ENCODE measurements at regions not wholly inside any gene's neighbourhood (a gene's known extent, or its start where the extent isn't known, plus 50 kb on each side); places are given as distances from the start of the nearest gene placed in this dataset.

DNA sequence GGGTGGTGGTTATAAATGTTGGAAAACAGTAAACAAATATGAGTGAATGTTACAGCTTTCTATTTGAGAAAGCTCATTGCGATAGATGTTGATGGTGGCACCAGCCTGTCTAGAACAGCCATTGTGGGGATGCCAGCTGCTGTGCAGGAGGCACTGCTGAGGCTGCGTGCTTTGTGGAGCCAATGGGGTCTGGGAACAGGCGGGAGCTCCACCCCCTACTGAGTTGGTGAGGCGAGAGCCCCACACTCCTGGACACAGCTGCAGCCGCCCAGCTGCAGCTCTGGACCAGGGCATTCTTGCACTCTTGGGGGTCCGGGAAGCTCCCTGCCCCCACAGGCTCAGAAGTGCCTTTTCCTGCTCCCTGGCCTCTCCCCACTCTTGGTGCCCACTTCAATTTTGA lies 1147.1 kb upstream of the LRRTM3 start:
- no peak for DNase-seq (ENCODE audit: low read depth)

DNA sequence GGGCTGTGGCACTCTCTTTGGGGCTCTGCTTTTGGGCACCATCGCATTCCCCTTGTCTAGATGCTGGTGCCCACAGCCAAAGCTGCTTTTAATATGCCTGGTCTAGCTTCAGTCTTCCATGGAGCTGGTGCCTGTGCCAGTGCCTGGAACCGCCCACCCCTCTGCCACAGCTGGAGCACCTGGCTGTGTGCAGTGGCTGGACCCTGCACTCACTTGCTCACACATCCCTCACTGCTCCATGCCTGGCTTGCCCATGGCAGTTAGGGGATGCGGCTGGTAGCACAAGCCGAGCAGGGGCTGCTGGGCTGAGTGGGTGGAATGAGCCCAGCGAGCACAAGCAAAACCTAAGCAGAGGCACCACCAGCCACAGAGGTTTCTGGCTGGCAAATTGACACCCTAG lies 1145.9 kb upstream of the LRRTM3 start:
- no peak for DNase-seq (ENCODE audit: low read depth)

DNA sequence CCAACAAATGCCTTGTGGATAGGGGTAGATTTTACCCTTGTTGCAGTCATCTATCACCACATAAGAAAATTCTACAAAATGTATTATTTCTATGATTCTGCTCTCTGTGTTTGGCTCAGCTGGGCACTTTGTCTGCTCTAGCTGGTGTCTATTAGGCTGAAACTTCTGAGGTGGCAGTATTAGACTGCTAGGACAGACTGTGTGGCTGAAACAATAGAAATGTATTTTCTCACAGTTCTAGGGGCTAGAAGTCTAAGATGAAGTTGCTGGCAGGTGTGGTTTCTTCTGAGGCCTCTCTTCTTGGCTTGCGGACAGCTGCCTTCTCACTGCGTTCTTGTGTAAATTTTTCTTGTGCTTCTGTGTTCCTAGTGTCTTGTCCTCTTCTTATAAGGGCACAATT lies 1139.6 kb upstream of the LRRTM3 start:
- DNase-seq (ENCODE audit: low read depth), result no peak

DNA sequence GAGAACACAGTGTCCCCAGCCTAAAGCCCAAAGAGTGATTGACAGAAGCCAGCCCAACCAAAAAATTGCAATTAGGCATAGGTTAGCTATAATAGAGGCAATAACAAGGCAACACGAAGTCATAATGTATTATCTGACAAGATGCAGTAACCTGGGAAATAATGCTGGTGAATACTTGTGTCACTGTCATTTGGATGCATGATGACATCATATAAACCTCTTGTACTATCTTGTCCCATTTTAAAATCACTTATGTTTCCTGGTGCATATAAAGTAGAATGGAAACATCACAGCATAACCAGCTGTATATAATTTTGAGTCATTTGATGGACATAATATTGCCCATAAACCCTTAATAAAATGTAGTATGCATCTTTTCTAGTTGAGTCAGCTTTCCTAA lies 1138.3 kb upstream of the LRRTM3 start:
- no peak for DNase-seq (ENCODE audit: low read depth)

DNA sequence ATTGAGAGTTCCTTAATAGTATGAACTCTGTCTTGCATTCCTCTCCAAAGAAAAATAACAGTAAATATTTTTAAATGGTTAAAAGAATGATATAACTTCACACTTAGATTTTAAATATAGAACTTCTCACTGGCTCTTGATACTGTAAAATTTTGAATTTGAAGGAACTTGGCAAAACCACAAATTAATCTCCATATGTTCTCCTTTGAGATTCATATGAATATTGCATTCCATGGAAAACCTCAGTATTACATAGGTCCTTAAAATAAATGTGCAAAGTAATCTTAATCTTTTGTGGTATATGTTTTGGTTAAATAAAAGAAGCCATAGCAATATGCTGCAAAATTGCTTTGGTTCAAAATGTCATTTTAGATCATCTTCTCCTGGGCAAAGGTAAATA lies 1137.6 kb upstream of the LRRTM3 start:
- no peak for DNase-seq (ENCODE audit: low read depth)

DNA sequence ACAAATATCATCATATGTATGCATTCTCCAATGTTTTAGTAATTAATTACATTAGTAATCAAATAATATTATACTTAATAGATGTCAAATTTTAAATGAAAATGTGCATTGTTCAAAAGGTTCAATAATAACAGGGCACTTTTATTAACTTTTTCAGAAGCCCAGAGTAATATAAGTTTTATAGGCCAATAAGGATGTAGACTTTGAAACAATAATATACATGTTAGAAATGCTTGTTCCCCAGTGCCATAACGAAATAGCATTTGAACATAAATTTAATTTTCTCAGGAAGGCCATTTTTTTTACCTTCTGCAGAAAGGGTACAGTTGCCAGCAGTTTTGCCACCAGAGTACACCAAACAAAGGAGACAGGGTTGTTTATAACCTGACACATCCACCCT lies 1133.9 kb upstream of the LRRTM3 start:
- DNase-seq (ENCODE audit: low read depth), result no peak

DNA sequence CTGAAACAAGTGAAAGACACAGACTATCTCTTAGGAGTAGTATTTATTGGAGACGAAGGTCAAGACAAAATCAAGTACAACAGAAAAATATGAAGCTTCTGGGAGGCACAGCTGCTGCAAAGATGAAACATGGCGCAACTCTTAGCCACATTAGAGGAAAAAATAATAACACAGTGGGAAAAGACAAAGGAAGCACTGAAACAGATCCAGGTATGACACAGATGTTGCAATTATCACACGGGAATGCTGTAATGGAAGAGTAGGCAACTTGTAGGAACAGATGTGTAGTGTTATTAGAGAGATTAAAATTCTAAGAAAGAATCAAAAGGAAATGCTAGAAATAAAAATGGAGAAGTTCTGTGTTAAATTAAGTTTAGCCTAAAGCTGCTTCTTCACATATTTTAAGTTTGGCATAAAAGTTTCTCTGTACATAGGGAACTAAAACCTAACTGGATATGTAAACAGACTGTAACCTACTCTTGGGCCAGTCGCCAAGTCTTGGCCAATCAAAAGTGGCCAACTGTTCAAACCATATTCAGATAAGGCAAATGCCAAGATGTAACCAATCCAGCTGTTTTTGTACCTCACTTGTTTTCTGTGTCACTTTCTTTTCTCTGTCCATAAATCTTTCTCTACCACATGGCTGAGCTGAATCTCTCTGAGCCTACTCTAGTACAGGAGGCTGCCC lies 1132.0 kb upstream of the LRRTM3 start:
- DNase-seq (ENCODE audit: low read depth), result peak; percentile 16

DNA sequence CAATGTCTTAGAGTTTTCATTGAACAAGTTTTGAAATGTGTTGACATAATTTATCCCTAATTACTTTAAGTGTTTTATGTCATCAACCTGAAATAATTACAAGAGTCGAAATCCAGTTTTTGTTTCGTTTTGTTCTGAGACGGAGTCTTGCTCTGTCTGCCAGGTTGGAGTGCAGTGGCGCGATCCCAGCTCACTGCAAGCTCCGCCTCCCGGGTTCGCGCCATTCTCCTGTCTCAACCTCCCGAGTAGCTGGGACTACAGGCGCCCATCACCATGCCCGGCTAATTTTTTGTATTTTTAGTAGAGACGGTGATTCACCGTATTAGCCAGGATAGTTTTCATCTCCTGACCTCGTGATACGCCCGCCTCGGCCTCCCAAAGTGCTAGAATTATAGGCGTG lies 1131.0 kb upstream of the LRRTM3 start:
- peak; percentile 46 for DNase-seq (ENCODE audit: low read depth)

DNA sequence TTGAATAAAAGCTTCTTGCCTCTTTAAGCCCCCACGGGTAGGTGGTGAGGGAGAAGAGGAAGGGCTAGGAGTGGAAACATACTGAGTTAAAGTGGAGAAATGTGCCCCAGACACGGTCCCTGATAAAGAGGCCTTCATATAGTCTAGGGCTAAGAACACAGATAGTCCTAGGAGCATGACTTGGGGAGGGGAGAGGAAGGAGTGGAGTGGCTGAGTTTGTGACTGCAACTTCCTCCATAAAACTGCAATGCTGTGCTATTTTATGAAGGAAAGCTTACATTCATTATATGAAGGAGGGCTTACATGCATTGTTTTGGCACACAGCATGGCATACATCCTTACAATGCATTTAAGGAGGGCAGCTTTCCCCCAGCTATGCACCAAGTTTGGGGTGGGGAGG lies 1129.4 kb upstream of the LRRTM3 start:
- no peak for DNase-seq (ENCODE audit: low read depth)

DNA sequence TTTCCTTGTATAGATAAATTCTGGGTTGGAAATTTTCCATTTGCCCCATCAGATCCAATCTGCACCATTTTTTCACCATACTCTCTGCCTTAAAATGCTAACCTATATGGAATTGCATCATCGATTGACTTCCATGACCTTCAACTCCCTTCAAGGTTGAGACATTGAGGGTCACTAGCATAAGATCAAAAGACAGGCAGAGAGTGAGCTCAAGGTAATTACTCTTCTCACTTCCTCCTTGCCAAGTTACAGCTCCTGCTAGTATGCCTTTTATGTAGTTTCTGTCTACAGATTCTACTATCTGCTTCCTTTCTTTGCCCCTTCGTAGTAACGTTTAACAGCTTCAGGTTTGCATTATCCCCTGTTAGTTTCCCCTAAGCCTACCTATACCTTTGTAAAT lies 1127.7 kb upstream of the LRRTM3 start:
- DNase-seq (ENCODE audit: low read depth), result no peak

DNA sequence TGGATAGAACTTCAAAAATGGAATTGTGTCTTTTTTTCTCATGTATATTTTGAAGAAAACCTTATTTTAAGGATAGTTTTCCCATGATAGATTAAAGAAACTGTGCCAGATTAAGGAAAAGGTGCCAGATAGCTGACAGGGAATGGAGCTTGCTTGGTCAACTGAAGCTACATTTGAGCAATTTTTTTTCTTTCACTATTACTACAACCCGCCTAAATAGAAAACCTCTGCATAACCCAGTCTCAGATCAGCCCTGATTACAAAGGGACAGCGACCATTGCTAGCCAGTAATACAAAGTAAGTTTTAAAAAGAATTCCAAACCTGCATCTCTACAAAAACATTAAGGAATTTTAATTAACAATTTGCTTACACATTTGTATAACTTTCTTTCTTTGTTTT lies 1123.4 kb upstream of the LRRTM3 start:
- no peak for DNase-seq (ENCODE audit: low read depth)

DNA sequence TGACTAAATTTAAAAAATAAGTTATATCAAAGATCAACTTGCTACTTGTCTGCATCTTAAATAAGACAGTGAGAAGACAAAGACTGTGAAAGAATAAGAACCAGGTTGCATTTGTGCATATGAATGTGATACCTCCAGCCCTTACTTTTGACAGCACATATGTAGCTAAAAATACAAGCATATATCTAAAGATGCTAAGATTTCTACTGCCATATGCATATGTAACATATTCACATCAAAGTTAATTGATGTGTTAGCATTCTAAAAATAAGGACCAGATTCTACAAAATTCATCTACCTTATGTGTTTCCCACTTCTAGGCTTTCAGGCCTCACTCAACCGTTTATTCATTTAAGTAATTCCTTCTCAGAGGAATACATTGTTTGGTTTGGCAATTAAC lies 1120.3 kb upstream of the LRRTM3 start:
- DNase-seq (ENCODE audit: low read depth), result no peak

DNA sequence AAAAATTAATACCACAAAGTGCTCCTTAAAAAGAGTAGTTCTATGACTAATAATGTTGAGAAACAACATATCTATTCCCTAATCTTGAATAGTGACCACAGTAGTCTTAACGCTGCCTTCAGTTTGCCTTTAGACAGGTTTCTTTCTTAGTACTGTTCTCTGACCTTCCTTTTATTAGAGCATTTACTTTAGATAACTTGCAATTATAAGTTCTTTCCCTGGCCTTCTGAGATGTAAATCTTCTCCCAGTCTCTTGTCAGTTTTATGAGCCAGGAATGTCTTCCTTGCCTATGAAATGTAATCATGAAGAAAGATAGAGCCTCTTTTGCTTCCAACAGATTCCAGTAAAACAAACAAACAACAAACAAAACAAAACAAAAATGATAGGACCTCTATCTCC lies 1119.8 kb upstream of the LRRTM3 start:
- no peak for DNase-seq (ENCODE audit: low read depth)

DNA sequence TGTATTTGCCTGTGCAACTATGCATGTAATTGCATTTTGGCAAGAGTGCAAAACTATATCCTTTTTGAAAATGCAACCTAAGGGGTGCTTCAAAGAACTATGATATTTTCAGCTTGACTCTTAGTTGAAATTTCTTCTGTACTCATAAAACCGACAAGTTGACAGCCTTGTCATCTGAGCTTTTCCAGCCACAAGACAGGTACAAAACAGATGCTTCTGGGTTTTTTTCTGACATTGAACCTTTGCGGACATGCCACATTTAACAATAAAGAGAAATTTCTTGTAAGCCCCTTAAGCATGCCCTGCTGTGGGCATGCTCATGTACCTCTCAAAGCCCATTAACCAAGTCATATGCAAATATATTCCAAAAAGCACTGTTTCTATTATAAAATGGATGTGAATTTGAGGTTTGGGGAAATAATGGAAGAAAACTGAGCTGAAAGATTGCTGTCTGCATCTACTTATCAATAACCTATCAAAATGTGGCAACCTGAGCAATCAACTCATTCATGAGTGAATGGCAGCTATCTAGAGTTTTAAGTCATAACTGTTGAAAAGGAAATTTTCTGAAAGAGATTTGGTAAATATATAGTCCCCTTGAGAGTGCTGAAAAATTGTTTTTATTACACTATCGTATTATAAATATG lies 1117.0 kb upstream of the LRRTM3 start:
- no peak for DNase-seq (ENCODE audit: low read depth)

DNA sequence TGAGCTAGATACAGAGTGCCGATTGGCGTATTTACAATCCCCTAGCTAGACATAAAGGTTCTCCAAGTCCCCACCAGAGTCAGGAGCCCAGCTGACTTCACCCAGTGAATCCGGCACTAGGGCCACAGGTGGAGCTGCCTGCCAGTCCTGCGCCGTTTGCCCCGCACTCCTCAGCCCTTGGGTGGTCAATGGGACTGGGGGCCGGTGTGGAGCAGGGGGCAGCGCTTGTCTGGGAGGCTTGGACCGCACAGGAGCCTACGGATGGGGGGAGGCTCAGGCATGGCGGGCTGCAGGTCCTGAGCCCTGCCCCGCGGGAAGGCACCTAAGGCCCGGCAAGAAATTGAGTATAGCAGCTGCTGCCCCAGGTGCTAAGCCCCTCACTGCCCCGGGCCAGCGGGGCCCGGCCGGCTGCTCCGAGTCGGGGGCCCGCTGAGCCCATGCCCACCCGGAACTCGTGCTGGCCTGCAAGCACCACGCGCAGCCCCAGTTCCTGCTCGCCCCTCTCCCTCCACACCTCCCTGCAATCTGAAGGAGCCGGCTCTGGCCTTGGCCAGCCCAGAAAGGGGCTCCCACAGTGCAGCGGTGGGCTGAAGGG lies 1113.8 kb upstream of the LRRTM3 start:
- DNase-seq (ENCODE audit: low read depth), result no peak

DNA sequence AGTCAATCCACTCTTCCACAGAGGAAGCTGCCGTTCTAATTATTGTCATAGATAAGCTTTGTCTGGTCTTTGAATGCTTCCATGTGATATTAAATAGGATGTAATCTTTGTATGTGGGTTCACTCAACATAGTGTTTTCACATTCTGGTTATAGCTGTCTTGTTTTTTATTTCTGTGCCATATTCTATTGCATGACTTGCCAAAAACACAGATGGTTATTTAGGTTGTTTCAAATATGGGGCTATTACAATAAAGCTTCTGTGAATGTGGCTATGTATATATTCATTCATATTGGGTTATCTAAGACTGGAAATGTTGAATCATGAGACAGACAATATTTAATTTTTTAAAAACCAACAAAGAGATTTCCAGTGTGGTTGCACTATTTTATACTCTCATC lies 1109.3 kb upstream of the LRRTM3 start:
- DNase-seq (ENCODE audit: low read depth), result peak; percentile 27

DNA sequence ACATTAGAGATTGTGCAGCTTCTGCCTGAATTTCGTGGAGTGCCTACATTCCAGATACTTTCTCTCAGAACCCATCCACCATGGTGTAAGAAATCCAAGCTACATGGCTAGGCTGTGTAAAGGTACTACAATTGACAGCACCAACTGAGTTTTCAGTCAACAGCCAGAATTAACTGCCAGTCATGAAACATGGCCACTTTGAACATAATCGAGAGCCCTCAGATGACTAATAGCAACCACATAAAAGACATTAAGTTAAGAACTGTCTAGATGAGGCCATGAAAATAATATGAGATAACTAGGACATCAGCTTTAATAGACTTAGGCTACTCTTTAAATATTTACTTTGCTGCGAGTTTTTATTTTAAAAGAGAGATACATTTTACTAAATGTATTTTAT lies 1106.8 kb upstream of the LRRTM3 start:
- peak; percentile 1 for DNase-seq (ENCODE audit: low read depth)

DNA sequence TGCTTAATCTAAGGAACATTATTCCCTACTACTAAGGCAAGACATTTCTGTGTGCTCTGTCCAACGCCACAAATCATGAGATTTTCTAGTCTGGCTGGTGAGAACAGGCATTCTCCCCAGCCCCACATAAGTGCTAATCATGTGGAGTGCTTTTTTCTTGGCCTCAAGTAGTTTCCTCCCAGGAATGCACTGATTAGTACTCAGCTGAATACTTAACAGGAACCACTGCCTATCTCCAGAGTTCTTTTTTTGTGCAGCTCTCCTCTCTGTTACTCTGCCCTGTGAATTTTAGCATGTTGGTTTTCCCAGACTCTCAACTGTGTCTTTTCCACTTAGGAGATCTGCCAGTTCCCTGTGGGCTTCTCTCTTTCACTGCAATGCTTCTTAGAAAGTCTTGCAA lies 1098.5 kb upstream of the LRRTM3 start:
- no peak for DNase-seq (ENCODE audit: low read depth)

DNA sequence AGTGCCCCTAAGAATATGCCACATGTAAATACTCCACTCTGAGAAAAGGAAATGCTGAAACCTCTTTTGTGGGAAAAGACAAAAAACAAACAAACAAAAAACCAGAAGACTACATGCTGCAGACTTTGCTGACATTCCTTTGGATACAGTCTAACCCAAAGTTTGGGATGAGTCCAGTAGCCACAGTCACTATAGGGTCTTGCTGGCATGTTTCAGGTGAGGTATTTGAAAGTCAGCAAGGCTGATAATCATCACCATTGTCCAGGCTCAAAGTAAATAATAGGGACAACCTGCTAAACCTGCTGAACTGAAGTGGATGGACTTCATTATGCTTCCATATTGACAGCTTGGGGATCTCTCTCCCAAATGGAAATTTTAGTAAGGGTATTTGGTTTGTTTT lies 1087.0 kb upstream of the LRRTM3 start:
- no peak for DNase-seq (ENCODE audit: low read depth)

DNA sequence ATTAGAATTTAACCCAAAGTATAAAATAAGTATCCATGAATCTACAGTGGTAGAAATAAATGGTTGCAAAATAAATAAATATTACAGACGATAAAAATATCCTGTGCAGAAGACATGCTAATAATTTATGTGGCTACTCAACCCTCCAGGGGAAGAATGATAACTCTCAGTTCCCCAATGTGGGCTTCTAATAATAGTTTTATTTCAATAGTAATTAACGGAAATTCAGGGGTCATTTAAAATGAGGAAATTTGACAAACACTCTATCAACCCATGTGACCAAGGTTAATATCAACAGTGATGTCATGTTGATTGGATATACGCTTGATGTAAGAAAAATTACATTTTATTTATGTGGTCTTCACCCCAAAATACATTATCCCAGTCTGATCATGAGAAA lies 1082.6 kb upstream of the LRRTM3 start:
- no peak for DNase-seq (ENCODE audit: low read depth)

DNA sequence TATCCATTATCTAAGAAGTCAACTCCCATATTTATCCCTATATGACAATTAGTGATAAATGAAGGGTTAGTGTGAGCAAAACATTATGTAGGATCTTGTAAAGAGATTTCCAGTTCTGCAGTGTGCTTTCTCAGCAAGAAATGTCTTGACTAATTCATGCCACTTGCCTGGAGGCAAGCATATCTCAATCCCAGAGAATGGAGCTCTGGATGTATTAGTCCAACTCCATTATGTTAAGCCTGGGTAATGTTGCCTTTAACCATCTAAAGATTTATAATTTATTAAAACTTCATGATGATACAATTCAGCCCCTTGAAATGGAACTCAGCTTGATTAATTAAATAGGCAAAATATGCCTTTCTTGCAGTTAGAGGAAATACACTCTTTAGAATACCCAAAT lies 1079.9 kb upstream of the LRRTM3 start:
- DNase-seq (ENCODE audit: low read depth), result no peak

DNA sequence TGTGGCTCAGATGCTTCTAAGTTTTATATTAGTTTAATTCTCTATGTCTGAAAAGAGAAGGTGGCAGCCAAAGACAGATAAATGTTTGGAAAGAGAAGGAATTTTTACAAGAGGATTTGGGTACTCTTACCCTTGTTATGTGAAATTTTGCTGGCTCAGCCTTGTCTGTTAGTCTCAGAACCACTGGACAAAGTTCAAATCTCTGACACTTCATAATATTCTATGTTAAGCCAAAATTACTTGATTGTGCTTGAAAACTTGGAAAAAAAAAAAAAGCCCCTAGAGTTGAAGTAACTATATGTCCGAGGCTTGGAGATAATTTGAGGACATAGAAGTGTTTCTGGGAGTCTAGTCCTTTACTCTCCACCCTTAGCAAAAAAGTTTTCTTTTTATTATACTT lies 1079.3 kb upstream of the LRRTM3 start:
- no peak for DNase-seq (ENCODE audit: low read depth)

DNA sequence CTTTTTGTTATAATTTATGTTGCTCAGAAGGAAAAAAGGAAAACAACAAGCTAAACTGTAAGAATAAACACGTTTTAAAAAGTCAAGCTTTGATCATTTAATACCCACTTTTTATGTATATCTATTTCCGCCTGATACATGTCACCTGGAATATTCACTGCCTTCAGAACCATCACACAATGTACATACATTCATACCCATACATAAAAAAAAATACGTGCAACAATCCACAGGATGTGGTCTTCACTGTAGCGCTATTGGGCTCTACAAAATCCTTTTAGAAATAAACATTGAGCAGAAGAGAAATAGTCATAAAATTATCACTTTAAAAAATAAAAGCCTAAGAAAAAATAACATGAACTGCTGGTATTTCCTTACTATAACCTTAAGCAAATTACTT lies 1078.9 kb upstream of the LRRTM3 start:
- DNase-seq (ENCODE audit: low read depth), result no peak

Data from RPMI7951 (cell line).